AG10803 (cell line): ENCODE measurements at regions not wholly inside any gene's neighbourhood (a gene's known extent, or its start where the extent isn't known, plus 50 kb on each side); places are given as distances from the start of the nearest gene placed in this dataset.
A peak's percentile ranks its signal among the peaks of the same experiment; 100 is the strongest.

Experiments
- DNase-seq: peaks from one replicate; pipeline ENCODE4 v3.0.0; 2010; ENCODE audit warnings: low read depth
- H3K4me3 ChIP-seq: 2 replicates; pipeline ENCODE4 v1.5.1; 2011; ENCODE audit warnings: mild to moderate bottlenecking, low read length, control low read depth
- TF ChIP-seq, protein P1 (sequence below): conservative IDR thresholded peaks from 2 replicates; pipeline ENCODE4 v1.5.1; 2011; ENCODE audit warnings: mild to moderate bottlenecking, low read length, control low read depth, inconsistent platforms

- DNase-seq = no peak
- H3K4me3 ChIP-seq = no peak overlapping the region
- TF ChIP-seq, protein P1, sequence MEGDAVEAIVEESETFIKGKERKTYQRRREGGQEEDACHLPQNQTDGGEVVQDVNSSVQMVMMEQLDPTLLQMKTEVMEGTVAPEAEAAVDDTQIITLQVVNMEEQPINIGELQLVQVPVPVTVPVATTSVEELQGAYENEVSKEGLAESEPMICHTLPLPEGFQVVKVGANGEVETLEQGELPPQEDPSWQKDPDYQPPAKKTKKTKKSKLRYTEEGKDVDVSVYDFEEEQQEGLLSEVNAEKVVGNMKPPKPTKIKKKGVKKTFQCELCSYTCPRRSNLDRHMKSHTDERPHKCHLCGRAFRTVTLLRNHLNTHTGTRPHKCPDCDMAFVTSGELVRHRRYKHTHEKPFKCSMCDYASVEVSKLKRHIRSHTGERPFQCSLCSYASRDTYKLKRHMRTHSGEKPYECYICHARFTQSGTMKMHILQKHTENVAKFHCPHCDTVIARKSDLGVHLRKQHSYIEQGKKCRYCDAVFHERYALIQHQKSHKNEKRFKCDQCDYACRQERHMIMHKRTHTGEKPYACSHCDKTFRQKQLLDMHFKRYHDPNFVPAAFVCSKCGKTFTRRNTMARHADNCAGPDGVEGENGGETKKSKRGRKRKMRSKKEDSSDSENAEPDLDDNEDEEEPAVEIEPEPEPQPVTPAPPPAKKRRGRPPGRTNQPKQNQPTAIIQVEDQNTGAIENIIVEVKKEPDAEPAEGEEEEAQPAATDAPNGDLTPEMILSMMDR = no peak
Measured at GRCh38 chr4:26047795-26048194, 133.8 kb downstream of the SMIM20 start.

DNA sequence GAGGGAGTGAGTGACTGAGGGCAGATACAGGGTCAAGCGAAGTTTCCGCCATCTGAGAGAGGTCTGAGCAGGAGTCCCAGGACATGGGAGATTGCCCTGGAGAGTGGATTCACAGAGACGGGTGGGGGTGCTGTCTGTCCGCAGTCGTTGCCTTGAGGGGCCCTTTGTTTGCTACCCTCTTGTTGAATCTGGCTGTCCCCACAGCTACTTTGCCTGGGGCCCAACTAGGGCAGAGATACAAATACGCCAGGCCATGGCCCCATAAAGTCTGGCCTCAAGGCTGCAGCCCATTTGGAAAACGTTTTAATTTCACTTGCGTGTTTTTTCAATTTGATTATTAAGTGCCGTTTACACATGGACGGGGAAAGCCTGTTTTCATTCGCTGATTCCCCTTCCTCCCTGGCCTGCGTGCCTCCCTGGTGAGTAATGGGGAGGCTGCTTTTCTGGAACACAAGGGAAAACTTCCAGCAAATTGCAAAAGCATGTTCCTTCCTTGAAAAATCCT, 134.4 kb downstream of the SMIM20 start:
- peak overlapping the region; percentile 34; the same call in 1 of the 2 replicates for H3K4me3 ChIP-seq
- peak; percentile 94 for DNase-seq
- TF ChIP-seq, protein P1 = no peak

- peak overlapping the region; percentile 34 for H3K4me3 ChIP-seq
Measured at GRCh38 chr4:26048950-26049349, 134.9 kb downstream of the SMIM20 start.

GRCh38 chr4:26049447-26049846, 135.4 kb downstream of the SMIM20 start:
- DNase-seq = no peak
- H3K4me3 ChIP-seq = peak overlapping the region; percentile 34; the same call in 1 of the 2 replicates

More at GRCh38 chr4:26048950-26049349, 134.9 kb downstream of the SMIM20 start:
- TF ChIP-seq, protein P1 = no peak
- DNase-seq = peak; percentile 65

GRCh38 chr4:26050212-26050643, 136.2 kb downstream of the SMIM20 start:
- no peak overlapping the region for H3K4me3 ChIP-seq
- DNase-seq = no peak
- TF ChIP-seq, protein P1 = no peak

More at GRCh38 chr4:26049447-26049846, 135.4 kb downstream of the SMIM20 start:
- TF ChIP-seq, protein P1 = no peak

DNA sequence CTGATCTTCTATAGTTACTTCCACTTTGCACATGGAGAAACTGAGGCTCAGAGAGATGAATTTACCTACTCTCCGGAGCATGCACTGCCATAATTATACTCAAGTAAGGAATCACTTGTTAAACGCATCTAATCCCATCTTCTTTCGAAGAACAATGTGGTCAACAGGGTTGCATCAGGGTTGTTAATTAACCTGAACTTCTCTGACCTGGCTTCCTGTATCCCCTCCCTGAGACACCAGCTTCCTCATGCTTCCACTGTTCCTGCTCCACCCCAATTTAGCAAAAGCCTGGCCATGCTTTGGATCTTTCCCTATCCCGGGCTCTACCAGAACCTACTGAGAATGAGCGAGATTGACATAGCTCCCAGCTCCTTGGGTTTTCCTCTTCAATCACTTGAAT, 136.7 kb downstream of the SMIM20 start:
- DNase-seq = no peak
- TF ChIP-seq, protein P1 = no peak
- H3K4me3 ChIP-seq = no peak overlapping the region

GRCh38 chr4:26051240-26051639, 137.2 kb downstream of the SMIM20 start:
- TF ChIP-seq, protein P1 = no peak
- peak; percentile 72 for DNase-seq
- no peak overlapping the region for H3K4me3 ChIP-seq
